ENCODE measurements at regions not wholly inside any gene's neighbourhood (a gene's known extent, or its start where the extent isn't known, plus 50 kb on each side); places are given as distances from the start of the nearest gene placed in this dataset.

GRCh38 chr16:60170196-60170595 lies 1436.1 kb upstream of the GOT2 start:
- TF ChIP-seq CTCF (IDR thresholded peaks at IDR 0.05), result no peak
- TF ChIP-seq POLR2A (IDR thresholded peaks at IDR 0.05), result no peak
